ENCODE measurements at regions not wholly inside any gene's neighbourhood (a gene's known extent, or its start where the extent isn't known, plus 50 kb on each side); places are given as distances from the start of the nearest gene placed in this dataset.

GRCh38 chr6:95017922-95018321, 559.4 kb upstream of the MANEA start:
- no peaks in the 10 kb centered on the region for H3K4me1 ChIP-seq (replicated peaks in 1 of 2; ENCODE audit: control insufficient read depth in 2 of 2, insufficient read depth in 2 of 2, low read length in 2 of 2)
- POLR2A ChIA-PET, result no interaction called here
- no peak for FAIRE-seq
- in situ Hi-C loops (cut with MboI), result no loop called here
- no peaks in the 10 kb centered on the region for H3K79me2 ChIP-seq (ENCODE audit: control insufficient read depth, insufficient read depth, low read length)
- H3K4me3 ChIP-seq, result no peak overlapping the region
- H3K9me1 ChIP-seq (ENCODE audit: control insufficient read depth, insufficient read depth, low read length), result no peaks in the 10 kb centered on the region
- no peak overlapping the region for H2AFZ ChIP-seq (ENCODE audit: low read depth, low read length)
- no peaks in the 10 kb centered on the region for H4K20me1 ChIP-seq (replicated peaks; ENCODE audit: control insufficient read depth, insufficient read depth, low read length)
- no peaks in the 10 kb centered on the region for H3K36me3 ChIP-seq (ENCODE audit: control insufficient read depth, insufficient read depth, low read length)
- DNase-seq (ENCODE audit: extremely low read depth in 1 of 4, low spot score in 3 of 4), result no peak
- H3K9ac ChIP-seq (ENCODE audit: insufficient read depth in 1 of 2, low read depth in 2 of 2, low read length in 2 of 2), result no peak overlapping the region
- H3K27ac ChIP-seq (ENCODE audit: extremely low read depth, low read depth, low read length), result no peak overlapping the region
- H3K4me2 ChIP-seq (ENCODE audit: insufficient read depth, low read length), result no peak overlapping the region
- no TSS peak for BruUV-seq (replicated peaks)
- no peak for ATAC-seq
- H3K9me3 ChIP-seq (replicated peaks; ENCODE audit: control insufficient read depth, insufficient read depth, low read depth, low read length), result no peaks in the 10 kb centered on the region
- intact Hi-C loops (cut with micrococcal nuclease), result no loop called here
- CTCF ChIA-PET (ENCODE audit: low intra/inter-chr PET ratio), result no interaction called here
- no peaks in the 10 kb centered on the region for H3K27me3 ChIP-seq (ENCODE audit: control insufficient read depth in 2 of 2, insufficient read depth in 2 of 2, low read length in 2 of 2)
- no peak for TF ChIP-seq ATF1 (CRISPR knock-in tag; IDR thresholded peaks at IDR 0.05)
- no peak for TF ChIP-seq ATF1 (tag; IDR thresholded peaks at IDR 0.05)
- no peak for TF ChIP-seq MECOM (CRISPR knock-in tag; IDR thresholded peaks at IDR 0.05)
- no peak for TF ChIP-seq ZNF408 (CRISPR knock-in tag; IDR thresholded peaks at IDR 0.05; ENCODE audit: low read depth)
- TF ChIP-seq NFYB (IDR thresholded peaks at IDR 0.05; ENCODE audit: extremely low read depth, insufficient read length), result no peak
- no peak for TF ChIP-seq RBM15 (IDR thresholded peaks at IDR 0.05; ENCODE audit: insufficient read depth, low read length)
- TF ChIP-seq ZFP91 (CRISPR knock-in tag; IDR thresholded peaks at IDR 0.05), result no peak
- TF ChIP-seq ZBTB49 (CRISPR knock-in tag; IDR thresholded peaks at IDR 0.05; ENCODE audit: borderline replicate concordance), result no peak
- no peak for TF ChIP-seq STAT5B (CRISPR knock-in tag; IDR thresholded peaks at IDR 0.05)
- no peak for TF ChIP-seq BDP1 (IDR thresholded peaks at IDR 0.05; ENCODE audit: insufficient read depth, insufficient read length)
- no peak for TF ChIP-seq ZNF592 (IDR thresholded peaks at IDR 0.05)
- TF ChIP-seq ZNF398 (CRISPR knock-in tag; IDR thresholded peaks at IDR 0.05), result no peak
- no peak for TF ChIP-seq ZBTB34 (CRISPR knock-in tag; IDR thresholded peaks at IDR 0.05)

All from K562 (cell line).